Esophagus muscularis mucosa (tissue), 4 donors: ENCODE measurements at regions not wholly inside any gene's neighbourhood (a gene's known extent, or its start where the extent isn't known, plus 50 kb on each side); places are given as distances from the start of the nearest gene placed in this dataset.

Experiments used
- DNase-seq: peaks from one replicate; pipeline ENCODE4 v3.0.0-alpha.2; 2017; ENCODE audit errors: extremely low spot score
- H3K27ac ChIP-seq, 4 donors: fragments of 200-600 bp; sonication (generic); replicated peaks in 1 of 4; 1 replicate in 3 of 4; 2 replicates in 1 of 4; pipeline ENCODE4 v1.5.1; 2016 to 2019; ENCODE audit warnings: mild to moderate bottlenecking in 1 of 4
- H3K27me3 ChIP-seq, 4 donors: fragments of 200-600 bp; sonication (generic); one replicate each; pipeline versions ENCODE4 v1.5.1 to v1.6.0; 2016 to 2019
- H3K36me3 ChIP-seq, 4 donors: fragments of 200-600 bp; sonication (generic); one replicate each; pipeline ENCODE4 v1.5.1; 2016 to 2019
- H3K4me1 ChIP-seq, 4 donors: fragments of 200-600 bp; sonication (generic); one replicate each; pipeline ENCODE4 v1.5.1; 2016 to 2019
- H3K4me3 ChIP-seq, 4 donors: fragments of 200-600 bp; sonication (generic); 1 replicate in 2 of 4; 2 replicates in 2 of 4; pipeline ENCODE4 v1.5.1; 2016 to 2019; ENCODE audit warnings: mild to moderate bottlenecking in 4 of 4, moderate library complexity in 1 of 4
- H3K9me3 ChIP-seq, 4 donors: fragments of 200-600 bp; sonication (generic); 1 replicate in 3 of 4; 2 replicates in 1 of 4; pipeline ENCODE4 v1.5.1; 2016 to 2019
- EP300 ChIP-seq: sonication (generic); formaldehyde crosslinking; IDR thresholded peaks from one replicate; pipeline ENCODE4 v1.6.1; 2017; ENCODE audit warnings: antibody characterized with exemption
- POLR2A ChIP-seq: fragments of 450-650 bp; IDR thresholded peaks from one replicate; pipeline ENCODE4 v1.6.1; 2017; ENCODE audit warnings: antibody characterized with exemption, moderate library complexity, mild to moderate bottlenecking, low read depth
- POLR2AphosphoS5 ChIP-seq, 2 donors: sonication (generic); formaldehyde crosslinking; IDR thresholded peaks; one replicate each; pipeline ENCODE4 v1.6.1; 2017; ENCODE audit warnings: antibody characterized with exemption in 2 of 2
- WGBS: methylation state at CpG from one replicate; pipeline ENCODE4 v1.1.5; 2018; 5-methylcytosine and 5-hydroxymethylcytosine counted together
- intact Hi-C: fragments of 100-400 bp; cut with DNase I; formaldehyde crosslinking; loops from one replicate; pipeline ENCODE4 v1.15.1; 2023
- TF ChIP-seq, protein P1 (sequence below), 3 experiments: fragments of 200-600 bp in 2 of 3; fragments of 450-650 bp in 1 of 3; sonication (generic) in 2 of 3; IDR thresholded peaks; one replicate each; pipeline ENCODE4 v1.5.1; 2017 to 2019; ENCODE audit warnings: antibody characterized with exemption in 3 of 3, mild to moderate bottlenecking in 2 of 3, moderate library complexity in 1 of 3

DNA sequence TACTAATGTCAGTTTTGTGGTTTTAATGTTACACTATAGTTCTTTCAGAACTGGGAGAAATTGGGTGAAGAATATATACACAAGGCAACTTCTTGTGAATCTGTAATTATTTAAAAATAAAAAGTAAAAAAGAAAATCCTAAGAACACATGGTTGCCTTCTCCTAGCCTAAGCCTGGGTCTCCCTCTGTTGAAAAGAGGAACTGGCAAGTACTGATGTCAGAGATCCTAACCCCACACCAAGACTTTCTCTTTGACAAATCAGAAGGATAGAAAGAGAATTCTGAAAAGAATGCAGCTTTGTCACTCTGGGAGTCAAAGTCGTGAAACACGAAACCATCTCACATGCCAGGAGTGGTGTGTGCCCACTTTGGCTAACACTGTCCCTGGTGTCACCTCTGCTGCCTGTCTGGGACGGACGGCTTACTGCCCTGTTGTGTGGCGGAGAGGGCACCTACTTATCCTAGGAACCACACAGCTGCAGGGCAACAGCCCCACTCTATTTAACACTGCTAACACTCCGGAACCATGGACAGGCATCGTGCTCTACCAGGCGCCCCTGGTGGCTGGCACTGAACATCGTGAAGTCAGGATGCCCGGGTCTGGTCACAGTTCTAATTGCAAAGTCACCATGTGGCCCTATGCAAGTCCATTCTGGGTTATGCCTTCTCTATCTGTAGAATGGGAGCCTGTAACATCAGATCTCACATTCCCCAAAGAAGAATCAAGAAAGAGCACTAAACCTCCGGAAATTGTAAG lies 108.7 kb upstream of the CD82 start:
- intact Hi-C loops, result no loop called here
- Histone ChIP-seq H3K36me3 (no peaks in the 10 kb centered on the region), H3K4me1 (peaks cover 0 to 4% (median 0%) of the 10 kb centered on the region in 4 donors), H3K4me3 (no peak overlapping the region), H3K27me3 (no peaks in the 10 kb centered on the region), H3K27ac (no peak overlapping the region), H3K9me3 (peaks cover 0 to 14% (median 7%) of the 10 kb centered on the region in 4 donors)
- WGBS, result 58% methylated on average over 10 of the region's 11 CpGs
- TF ChIP-seq EP300 (no peak), POLR2A (no peak), POLR2AphosphoS5 (IDR thresholded peaks at IDR 0.05) (no peak)
- TF ChIP-seq, protein P1, sequence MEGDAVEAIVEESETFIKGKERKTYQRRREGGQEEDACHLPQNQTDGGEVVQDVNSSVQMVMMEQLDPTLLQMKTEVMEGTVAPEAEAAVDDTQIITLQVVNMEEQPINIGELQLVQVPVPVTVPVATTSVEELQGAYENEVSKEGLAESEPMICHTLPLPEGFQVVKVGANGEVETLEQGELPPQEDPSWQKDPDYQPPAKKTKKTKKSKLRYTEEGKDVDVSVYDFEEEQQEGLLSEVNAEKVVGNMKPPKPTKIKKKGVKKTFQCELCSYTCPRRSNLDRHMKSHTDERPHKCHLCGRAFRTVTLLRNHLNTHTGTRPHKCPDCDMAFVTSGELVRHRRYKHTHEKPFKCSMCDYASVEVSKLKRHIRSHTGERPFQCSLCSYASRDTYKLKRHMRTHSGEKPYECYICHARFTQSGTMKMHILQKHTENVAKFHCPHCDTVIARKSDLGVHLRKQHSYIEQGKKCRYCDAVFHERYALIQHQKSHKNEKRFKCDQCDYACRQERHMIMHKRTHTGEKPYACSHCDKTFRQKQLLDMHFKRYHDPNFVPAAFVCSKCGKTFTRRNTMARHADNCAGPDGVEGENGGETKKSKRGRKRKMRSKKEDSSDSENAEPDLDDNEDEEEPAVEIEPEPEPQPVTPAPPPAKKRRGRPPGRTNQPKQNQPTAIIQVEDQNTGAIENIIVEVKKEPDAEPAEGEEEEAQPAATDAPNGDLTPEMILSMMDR (IDR thresholded peaks at IDR 0.05), result peak in 1 of 3 experiments; percentile 6
- no peak for DNase-seq

DNA sequence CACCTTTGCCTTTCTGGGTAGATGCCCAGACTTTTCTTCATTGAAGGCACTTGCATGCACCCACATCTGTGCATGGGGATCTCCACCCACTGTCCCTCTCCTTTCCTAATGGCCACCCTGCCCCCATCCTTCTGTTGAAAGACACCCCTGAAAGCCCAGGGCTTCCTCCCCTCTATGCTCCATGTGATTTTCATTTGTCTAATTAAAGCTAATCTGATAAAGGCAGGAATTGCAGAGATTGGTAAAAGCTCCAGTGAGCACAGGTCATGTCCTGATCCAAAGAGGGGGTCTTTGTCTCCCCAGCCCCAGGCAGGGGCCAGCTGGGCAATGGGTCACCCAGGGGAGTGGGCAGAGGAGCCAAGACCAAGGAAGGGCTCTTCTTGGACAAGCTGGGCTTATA lies 107.6 kb upstream of the CD82 start:
- DNase-seq, result no peak
- Histone ChIP-seq H3K27ac (no peak overlapping the region), H3K9me3 (peaks cover 0 to 17% (median 8%) of the 10 kb centered on the region in 4 donors), H3K36me3 (no peaks in the 10 kb centered on the region), H3K4me1 (peaks cover 0 to 4% (median 0%) of the 10 kb centered on the region in 4 donors), H3K4me3 (no peak overlapping the region), H3K27me3 (no peaks in the 10 kb centered on the region)
- TF ChIP-seq POLR2A (no peak), POLR2AphosphoS5 (IDR thresholded peaks at IDR 0.05) (no peak), EP300 (no peak)
- TF ChIP-seq, protein P1 (IDR thresholded peaks at IDR 0.05), result no peak
- intact Hi-C loops, result no loop called here

DNA sequence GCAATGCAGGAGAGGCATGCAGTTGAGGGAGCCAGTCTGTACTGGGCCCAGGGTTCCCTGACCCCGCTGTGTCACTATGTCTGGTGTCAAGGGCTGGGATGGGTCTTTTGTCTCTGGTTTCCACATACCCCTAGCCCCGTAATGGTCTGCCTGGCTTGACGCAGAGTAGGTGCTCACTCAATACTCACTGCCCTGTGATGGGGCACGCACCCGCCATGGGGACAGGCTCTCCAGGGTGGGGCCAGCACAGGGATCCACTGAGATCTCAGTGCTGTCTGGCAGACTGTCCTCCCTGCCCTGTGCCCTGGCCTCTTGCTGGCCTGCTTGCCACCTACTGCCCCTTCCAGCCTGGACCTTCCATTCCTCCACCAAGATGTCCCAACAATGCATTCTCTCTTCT lies 101.7 kb upstream of the CD82 start:
- Histone ChIP-seq H3K9me3 (peaks cover 0 to 37% (median 21%) of the 10 kb centered on the region in 4 donors), H3K27me3 (peaks cover 0 to 25% (median 0%) of the 10 kb centered on the region in 4 donors), H3K27ac (no peak overlapping the region), H3K4me3 (no peak overlapping the region), H3K36me3 (no peaks in the 10 kb centered on the region), H3K4me1 (peaks cover 0 to 10% (median 5%) of the 10 kb centered on the region in 4 donors)
- no CpG with 5 or more reads among the region's 5 CpGs for WGBS
- TF ChIP-seq POLR2AphosphoS5 (IDR thresholded peaks at IDR 0.05) (no peak), EP300 (no peak), POLR2A (no peak)
- TF ChIP-seq, protein P1 (IDR thresholded peaks at IDR 0.05), result no peak
- intact Hi-C loops, result no loop called here
- DNase-seq, result no peak

DNA sequence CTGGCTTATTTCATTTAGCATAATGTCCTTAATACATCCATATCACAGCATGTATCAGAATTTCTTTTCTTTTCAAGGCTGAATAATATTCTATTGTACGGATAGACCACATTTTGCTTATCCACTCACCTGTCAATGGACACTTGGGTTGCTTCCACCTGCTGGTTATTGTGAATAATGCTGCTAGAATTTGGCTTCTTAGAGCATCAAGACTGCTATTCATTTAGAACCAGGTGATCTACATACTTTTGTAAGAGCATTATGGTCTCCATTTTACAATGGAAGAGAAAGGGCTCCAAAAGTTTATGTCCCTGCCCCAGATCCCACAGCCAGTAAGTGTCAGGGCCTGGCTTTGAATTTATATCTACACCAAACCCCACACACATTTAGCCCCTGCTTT lies 100.7 kb upstream of the CD82 start:
- H3K36me3 ChIP-seq, result no peaks in the 10 kb centered on the region
- no peak for TF ChIP-seq POLR2AphosphoS5 (IDR thresholded peaks at IDR 0.05)
- TF ChIP-seq, protein P1 (IDR thresholded peaks at IDR 0.05), result no peak
- no peak for TF ChIP-seq EP300
- no peak for TF ChIP-seq POLR2A
- H3K27ac ChIP-seq, result no peak overlapping the region
- WGBS, result 95% methylated on average over 1 of the region's 1 CpG
- peaks cover 0 to 37% (median 21%) of the 10 kb centered on the region in 4 donors for H3K9me3 ChIP-seq
- intact Hi-C loops, result no loop called here
- H3K4me1 ChIP-seq, result peaks cover 0 to 10% (median 5%) of the 10 kb centered on the region in 4 donors
- H3K27me3 ChIP-seq, result peaks cover 0 to 26% (median 0%) of the 10 kb centered on the region in 4 donors
- H3K4me3 ChIP-seq, result no peak overlapping the region
- DNase-seq, result no peak
